H1 (cell line): ENCODE measurements at regions not wholly inside any gene's neighbourhood (a gene's known extent, or its start where the extent isn't known, plus 50 kb on each side); places are given as distances from the start of the nearest gene placed in this dataset.

Source experiments
- BACH1 ChIP-seq: IDR thresholded peaks from 2 replicates; pipeline ENCODE4 v1.6.1; 2012; ENCODE audit warnings: low read length, improper control_type of control experiment
- CREB1 ChIP-seq: IDR thresholded peaks from 2 replicates; pipeline ENCODE4 v1.6.1; 2012; ENCODE audit warnings: inconsistent platforms
- EP300 ChIP-seq, 2 experiments: IDR thresholded peaks; 1 replicate in 1 of 2; 2 replicates in 1 of 2; pipeline ENCODE4 v1.6.1; 2011 to 2012; ENCODE audit warnings: low read depth in 2 of 2, low read length in 2 of 2, mild to moderate bottlenecking in 2 of 2, borderline replicate concordance in 1 of 2, inconsistent platforms in 1 of 2, moderate library complexity in 1 of 2
- TAF1 ChIP-seq: IDR thresholded peaks from 2 replicates; pipeline ENCODE4 v1.6.1; 2011; ENCODE audit warnings: mild to moderate bottlenecking, low read depth, low read length
- TBP ChIP-seq: IDR thresholded peaks from 2 replicates; pipeline ENCODE4 v1.6.1; 2011; ENCODE audit warnings: low read depth, low read length, improper control_type of control experiment
- YY1 ChIP-seq: IDR thresholded peaks from 2 replicates; pipeline ENCODE4 v1.6.1; 2011; ENCODE audit warnings: low read depth, mild to moderate bottlenecking, low read length

DNA sequence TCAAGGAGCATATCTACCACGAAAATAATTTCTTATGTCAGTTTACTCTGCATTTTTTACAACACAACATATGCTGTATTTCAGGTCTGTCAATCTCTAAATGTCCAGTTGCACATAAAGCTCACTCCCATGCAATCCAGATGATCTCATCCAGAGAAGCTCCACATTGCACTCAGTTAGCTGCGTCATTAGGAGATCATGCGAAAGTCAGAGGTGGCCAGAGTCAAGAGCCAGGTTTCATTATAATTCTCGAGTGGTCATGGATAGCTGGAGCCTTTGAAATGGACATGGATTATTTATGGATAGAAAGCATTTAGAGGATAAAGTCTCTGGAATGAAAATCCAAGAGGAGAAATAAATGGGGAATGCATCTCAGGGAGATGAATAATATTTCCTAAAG, 232.3 kb downstream of the GAS1 start (continued):
- TF ChIP-seq BACH1 (no peak), CREB1 (no peak), YY1 (no peak), TAF1 (no peak), TBP (no peak), EP300 (IDR thresholded peaks at IDR 0.05; ENCODE audit: borderline replicate concordance in 1 of 2, low read depth in 2 of 2, low read length in 2 of 2) (no peak)
